Chondrocyte (in vitro differentiated cells): ENCODE measurements at regions not wholly inside any gene's neighbourhood (a gene's known extent, or its start where the extent isn't known, plus 50 kb on each side); places are given as distances from the start of the nearest gene placed in this dataset.

ENCODE experiments used
- DNase-seq: peaks from one replicate; pipeline ENCODE4 v3.0.0; 2021; ENCODE audit warnings: mixed read lengths, low spot score
- H3K27ac Mint-ChIP-seq: one replicate; pipeline ENCODE4 v1.8.0; 2021; ENCODE audit warnings: mild to moderate bottlenecking, moderate library complexity, mixed read lengths; ENCODE audit not compliant: unreplicated experiment
- H3K27me3 Mint-ChIP-seq: 2 replicates; pipeline ENCODE4 v1.8.0; 2021; ENCODE audit warnings: low read depth, mixed read lengths
- H3K36me3 Mint-ChIP-seq: 2 replicates; pipeline ENCODE4 v1.8.0; 2021; ENCODE audit warnings: low read depth, mixed read lengths
- H3K4me1 Mint-ChIP-seq: 2 replicates; pipeline ENCODE4 v1.8.0; 2021; ENCODE audit warnings: low read depth, mild to moderate bottlenecking, mixed read lengths
- H3K4me3 Mint-ChIP-seq: one replicate; pipeline ENCODE4 v1.8.0; 2021; ENCODE audit warnings: mild to moderate bottlenecking, moderate library complexity, mixed read lengths; ENCODE audit not compliant: unreplicated experiment
- H3K9me3 Mint-ChIP-seq: 2 replicates; pipeline ENCODE4 v1.8.0; 2021; ENCODE audit warnings: low read depth, mixed read lengths
- CTCF ChIP-seq: fragments of 200-600 bp; sonication (generic); IDR thresholded peaks from 2 replicates; pipeline ENCODE4 v1.5.0; 2021; ENCODE audit warnings: antibody characterized with exemption, mild to moderate bottlenecking, moderate library complexity

- Mint-ChIP-seq H3K27ac (no peak overlapping the region), H3K36me3 (no peaks in the 10 kb centered on the region), H3K9me3 (no peaks in the 10 kb centered on the region), H3K4me1 (no peaks in the 10 kb centered on the region), H3K27me3 (peaks cover 27% of the 10 kb centered on the region), H3K4me3 (no peak overlapping the region)
- no peak for TF ChIP-seq CTCF
- no peak for DNase-seq
Observed at GRCh38 chr10:6659451-6659850, 79.4 kb upstream of the PRKCQ start.

GRCh38 chr10:6657669-6658068 is 77.6 kb upstream of the PRKCQ start:
- no peak for DNase-seq
- H3K4me1 Mint-ChIP-seq, result no peaks in the 10 kb centered on the region
- no peak for TF ChIP-seq CTCF

DNA sequence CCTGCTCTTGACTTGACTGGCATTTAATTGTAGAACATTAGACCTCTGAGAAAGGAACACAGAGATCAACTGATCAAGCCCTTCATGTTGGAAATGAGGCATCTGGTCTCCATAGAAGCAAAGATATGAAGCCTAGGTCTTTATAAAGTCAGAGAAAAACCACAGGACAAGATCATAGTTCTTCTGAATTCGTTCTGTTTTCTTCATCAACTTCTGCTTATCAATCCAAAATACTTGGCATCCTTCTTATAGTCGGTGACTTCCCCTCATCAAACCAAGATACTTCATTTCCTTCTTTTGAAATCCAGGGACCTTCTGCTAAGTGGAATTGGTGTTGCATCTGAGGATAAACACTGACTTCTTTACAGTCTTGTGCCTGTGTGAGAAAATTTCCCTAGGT is 77.1 kb upstream of the PRKCQ start:
- H3K4me1 Mint-ChIP-seq, result no peaks in the 10 kb centered on the region
- H3K9me3 Mint-ChIP-seq, result no peaks in the 10 kb centered on the region
- H3K27ac Mint-ChIP-seq, result no peak overlapping the region
- TF ChIP-seq CTCF, result no peak
- H3K4me3 Mint-ChIP-seq, result no peak overlapping the region
- no peak for DNase-seq
- H3K27me3 Mint-ChIP-seq, result peaks cover 33% of the 10 kb centered on the region
- H3K36me3 Mint-ChIP-seq, result no peaks in the 10 kb centered on the region

More at GRCh38 chr10:6657669-6658068, 77.6 kb upstream of the PRKCQ start:
- Mint-ChIP-seq H3K36me3 (no peaks in the 10 kb centered on the region), H3K27me3 (peaks cover 33% of the 10 kb centered on the region), H3K9me3 (no peaks in the 10 kb centered on the region), H3K4me3 (no peak overlapping the region), H3K27ac (no peak overlapping the region)

GRCh38 chr10:6654571-6654970 is 74.5 kb upstream of the PRKCQ start:
- Mint-ChIP-seq H3K4me3 (no peak overlapping the region), H3K9me3 (no peaks in the 10 kb centered on the region), H3K27me3 (peaks cover 42% of the 10 kb centered on the region), H3K36me3 (no peaks in the 10 kb centered on the region), H3K4me1 (no peaks in the 10 kb centered on the region), H3K27ac (no peak overlapping the region)
- no peak for TF ChIP-seq CTCF
- DNase-seq, result no peak

DNA sequence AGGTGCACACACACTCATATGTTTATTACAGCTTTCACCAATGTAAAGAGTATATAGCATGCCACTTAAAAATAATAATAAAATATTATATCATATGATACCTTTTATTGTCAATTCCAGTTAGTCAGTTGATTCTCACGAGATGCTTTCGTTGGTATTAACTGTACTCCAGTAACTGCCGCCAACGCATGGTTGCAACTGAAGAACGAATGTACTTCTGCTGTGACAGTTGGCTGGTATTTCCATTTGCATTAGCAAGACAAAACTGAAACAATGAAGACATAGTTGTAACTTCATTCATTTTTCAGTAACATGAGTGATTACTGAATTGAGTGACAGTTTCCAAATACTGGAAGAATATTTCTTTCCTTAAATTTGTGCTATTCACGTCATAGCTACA is 70.5 kb upstream of the PRKCQ start:
- H3K9me3 Mint-ChIP-seq, result no peaks in the 10 kb centered on the region
- H3K4me1 Mint-ChIP-seq, result no peaks in the 10 kb centered on the region
- no peak overlapping the region for H3K4me3 Mint-ChIP-seq
- H3K27me3 Mint-ChIP-seq, result peaks cover 29% of the 10 kb centered on the region
- no peak for TF ChIP-seq CTCF
- H3K27ac Mint-ChIP-seq, result no peak overlapping the region
- no peak for DNase-seq
- no peaks in the 10 kb centered on the region for H3K36me3 Mint-ChIP-seq
